Stimulated activated CD4-positive, alpha-beta T cell treated with anti-CD3 and anti-CD28 coated beads, Interleukin-1b, Interleukin-23, amount 100 ng/mL, for 24 hours (primary cell): ENCODE measurements at regions not wholly inside any gene's neighbourhood (a gene's known extent, or its start where the extent isn't known, plus 50 kb on each side); places are given as distances from the start of the nearest gene placed in this dataset.
"Not testable (repeated sequence)": the region's sequence is repeated elsewhere in the genome, so short reads cannot be mapped to it uniquely, and the experiment has no call there.

Experiments used
- DNase-seq, 4 experiments: peaks; one replicate each; pipeline ENCODE4 v3.0.0-alpha.2; 2020; ENCODE audit warnings: low read depth in 4 of 4, low spot score in 1 of 4

GRCh38 chr6:121593011-121593641 is 157.7 kb downstream of the GJA1 start:
- DNase-seq = no peak

DNA sequence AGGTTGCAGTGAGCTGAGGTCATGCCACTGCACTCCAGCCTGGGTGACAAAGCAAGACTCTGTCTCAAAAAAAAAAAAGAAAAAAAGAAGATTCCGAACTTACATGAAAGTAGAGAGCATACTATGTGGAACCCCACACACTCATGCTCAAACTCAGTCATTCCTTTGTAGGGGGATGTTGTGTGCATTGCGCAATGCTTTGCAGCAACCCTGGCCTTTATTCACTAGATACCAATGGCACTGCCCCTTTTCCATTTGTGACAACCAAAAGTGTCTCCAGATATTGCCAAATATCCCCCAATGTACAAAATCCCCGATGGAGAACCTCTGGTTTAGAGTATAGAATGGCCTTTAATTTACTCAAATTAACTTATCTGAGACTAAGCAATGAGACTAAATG is 158.6 kb downstream of the GJA1 start:
- DNase-seq = no peak

DNA sequence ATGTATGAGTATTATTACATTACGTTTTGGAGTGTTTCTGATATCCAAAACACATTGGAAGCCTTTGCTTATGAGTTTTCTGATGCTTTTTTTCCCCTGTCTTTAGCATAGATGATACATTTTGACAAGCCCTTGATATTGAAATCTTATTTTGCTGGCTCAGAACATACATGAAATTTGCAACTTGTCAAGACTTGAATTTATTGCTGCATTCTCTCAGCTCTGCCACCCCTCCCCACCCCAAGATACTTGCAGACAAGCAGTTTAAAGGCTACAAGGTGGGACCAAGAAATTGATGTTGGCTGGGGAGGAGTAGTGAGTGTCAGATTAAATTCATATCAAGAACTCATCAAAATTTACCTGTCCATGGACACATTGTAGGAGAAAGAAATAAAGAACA is 160.2 kb downstream of the GJA1 start:
- DNase-seq = no peak

- DNase-seq = no peak
Observed at GRCh38 chr6:121596441-121596840, 161.0 kb downstream of the GJA1 start.

- DNase-seq = no peak
Observed at GRCh38 chr6:121597654-121598053, 162.2 kb downstream of the GJA1 start.

GRCh38 chr6:121599331-121599730 is 163.9 kb downstream of the GJA1 start:
- not testable (repeated sequence) for DNase-seq

GRCh38 chr6:121600389-121601168 is 165.1 kb downstream of the GJA1 start:
- DNase-seq = no peak

GRCh38 chr6:121603486-121603885 is 168.0 kb downstream of the GJA1 start:
- no peak for DNase-seq

GRCh38 chr6:121607721-121608120 is 172.3 kb downstream of the GJA1 start:
- DNase-seq = no peak

GRCh38 chr6:121608270-121608669 is 172.8 kb downstream of the GJA1 start:
- DNase-seq = no peak

GRCh38 chr6:121609281-121609680 is 173.8 kb downstream of the GJA1 start:
- no peak for DNase-seq

GRCh38 chr6:121612927-121613326 is 177.5 kb downstream of the GJA1 start:
- DNase-seq = no peak

- no peak for DNase-seq
Observed at GRCh38 chr6:121614115-121614514, 178.7 kb downstream of the GJA1 start.

DNA sequence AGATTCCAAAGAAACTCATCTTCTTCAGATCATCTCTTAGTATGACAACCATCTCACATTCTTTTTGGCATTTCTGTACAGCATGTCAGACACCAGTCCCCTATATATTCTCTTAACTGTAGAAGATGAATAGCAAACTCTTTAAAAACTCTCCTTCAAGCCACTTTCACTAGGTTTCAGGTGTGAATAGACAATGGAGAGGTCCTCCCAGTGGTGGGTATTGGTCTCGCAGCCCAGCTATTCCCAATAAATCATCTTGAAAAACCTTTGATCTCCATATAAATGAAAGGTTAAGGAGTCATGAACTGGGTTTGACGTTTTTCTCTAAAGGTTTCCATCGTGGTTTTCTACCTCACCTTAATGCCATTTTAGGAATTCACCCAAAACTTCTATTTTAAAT is 180.0 kb downstream of the GJA1 start:
- no peak for DNase-seq

- DNase-seq = no peak
Observed at GRCh38 chr6:121616406-121616805, 181.0 kb downstream of the GJA1 start.

GRCh38 chr6:121617388-121617787 is 181.9 kb downstream of the GJA1 start:
- no peak for DNase-seq

- no peak for DNase-seq
Observed at GRCh38 chr6:121619013-121619412, 183.6 kb downstream of the GJA1 start.

GRCh38 chr6:121619987-121620740 is 184.7 kb downstream of the GJA1 start:
- DNase-seq = no peak

GRCh38 chr6:121627761-121628160 is 192.3 kb downstream of the GJA1 start:
- no peak for DNase-seq

GRCh38 chr6:121630716-121631115 is 195.3 kb downstream of the GJA1 start:
- DNase-seq = no peak

- not testable (repeated sequence) for DNase-seq
Observed at GRCh38 chr6:121631752-121632151, 196.3 kb downstream of the GJA1 start.

- DNase-seq = no peak
Observed at GRCh38 chr6:121633309-121633708, 197.9 kb downstream of the GJA1 start.
